ENCODE measurements at regions not wholly inside any gene's neighbourhood (a gene's known extent, or its start where the extent isn't known, plus 50 kb on each side); places are given as distances from the start of the nearest gene placed in this dataset.

GRCh38 chr7:63117-63480 is 129.3 kb upstream of the FAM20C start:
- H3K18ac ChIP-seq (ENCODE audit: extremely low read depth, low read length): no peak overlapping the region; the same call in 1 of the 2 replicates
- no peak overlapping the region for H3K14ac ChIP-seq (ENCODE audit: insufficient read length)
- no peak overlapping the region for H4K5ac ChIP-seq (ENCODE audit: insufficient read length, low read depth, low read length)
- H3K9ac ChIP-seq (replicated peaks in 1 of 4; ENCODE audit: extremely low read depth in 1 of 4, low read depth in 3 of 4, low read length in 3 of 4): 0 out of 7 replicates have a peak overlapping the region, but pooled peaks of 1 of the 4 experiments have one; percentile 1
- no peak overlapping the region for H3K23ac ChIP-seq (ENCODE audit: insufficient read length)
- no peak overlapping the region for H3K4me2 ChIP-seq (ENCODE audit: insufficient read depth in 1 of 2, low read depth in 2 of 2, low read length in 2 of 2)
- no peaks in the 10 kb centered on the region for H3K27me3 ChIP-seq (replicated peaks in 1 of 4; ENCODE audit: control insufficient read depth in 3 of 4, extremely low read depth in 1 of 4, insufficient read depth in 3 of 4, low read length in 3 of 4)
- no peak overlapping the region for H3K27ac ChIP-seq (ENCODE audit: low read depth, low read length)
- 96% methylated on average over 5 of the region's 5 CpGs; no CpG with 5 or more reads in 1 of the 2 experiments for WGBS, 2 experiments (ENCODE audit: extremely low coverage in 1 of 2, insufficient coverage in 1 of 2, insufficient read length in 1 of 2, insufficient replicate concordance in 2 of 2, low coverage in 1 of 2, low lambda C conversion rate in 2 of 2, missing lambda C conversion rate in 1 of 2)
- H2AFZ ChIP-seq (ENCODE audit: low read length): no peak overlapping the region
- H3K9me3 ChIP-seq (ENCODE audit: insufficient read depth in 2 of 2, low read depth in 1 of 2, low read length in 1 of 2): no peaks in the 10 kb centered on the region
- H3K36me3 ChIP-seq (ENCODE audit: control insufficient read depth in 2 of 4, insufficient read depth in 4 of 4, low read length in 3 of 4): no peaks in the 10 kb centered on the region
- H2BK15ac ChIP-seq (ENCODE audit: low read length): peak overlapping the region; percentile 72; the same call in 1 of the 2 replicates
- no peak overlapping the region for H2BK120ac ChIP-seq (replicated peaks; ENCODE audit: low read depth, low read length)
- ChIA-PET CTCF (ENCODE audit: partially characterized antibody) (interaction anchor here (0.9 to 5.7 kb wide), 15 partner anchors 8 to 203 kb away, joined by 3 to 30 read pairs (median 5); no protein-coding TSS in a partner anchor), POLR2A (ENCODE audit: partially characterized antibody) (interaction anchor here (1.1 kb wide), 1 partner anchor 25 kb away, joined by 3 read pairs; no protein-coding TSS in a partner anchor)
- H4K20me1 ChIP-seq (replicated peaks in 1 of 2; ENCODE audit: control insufficient read depth in 1 of 2, insufficient read depth in 2 of 2, low read length in 2 of 2): no peaks in the 10 kb centered on the region
- no peak overlapping the region for H3K56ac ChIP-seq (replicated peaks; ENCODE audit: insufficient read length, low read depth, low read length)
- H2BK5ac ChIP-seq (ENCODE audit: low read depth, low read length): no peak overlapping the region
- FAIRE-seq (no peak), DNase-seq (ENCODE audit: low read depth in 1 of 2, low spot score in 2 of 2) (no peak)
- no peak overlapping the region for H2BK20ac ChIP-seq (ENCODE audit: low read length)
- H3K4me1 ChIP-seq (replicated peaks in 1 of 4; ENCODE audit: control insufficient read depth in 3 of 4, insufficient read depth in 4 of 4, low read length in 3 of 4): peaks cover 0 to 13% (median 7%) of the 10 kb centered on the region in 4 experiments; a peak in 6 of 7 replicates
- no peaks in the 10 kb centered on the region for H3K79me1 ChIP-seq (ENCODE audit: low read depth, low read length)
- H2BK12ac ChIP-seq (ENCODE audit: low read depth, low read length): 0 out of 2 replicates have a peak overlapping the region, but pooled peaks have one; percentile 2
- H4K8ac ChIP-seq (ENCODE audit: extremely low read depth, insufficient read depth, low read length): no peak overlapping the region
- H3K23me2 ChIP-seq (ENCODE audit: low read depth, low read length): no peaks in the 10 kb centered on the region; the same call in 1 of the 2 replicates
- TF ChIP-seq RBBP5 (IDR thresholded peaks at IDR 0.05; ENCODE audit: borderline replicate concordance, low read depth, low read length): no peak
- no peak for TF ChIP-seq ATF3 (IDR thresholded peaks at IDR 0.05; ENCODE audit: insufficient read depth, low read depth, low read length)
- no peak for TF ChIP-seq ZNF274 (IDR thresholded peaks at IDR 0.05; ENCODE audit: borderline replicate concordance, extremely low read depth, low read length)
- TF ChIP-seq POLR2AphosphoS5 (IDR thresholded peaks at IDR 0.05; ENCODE audit: low read depth, low read length): no peak
- no peak for TF ChIP-seq SIRT6 (IDR thresholded peaks at IDR 0.05; ENCODE audit: low read length)
- peak overlapping the region; percentile 45; the same call in 1 of the 2 replicates for H2AK5ac ChIP-seq (ENCODE audit: low read depth, low read length)
- no peaks in the 10 kb centered on the region for H3K79me2 ChIP-seq (ENCODE audit: control insufficient read depth in 1 of 2, insufficient read depth in 2 of 2, low read length in 2 of 2)
- H3K4ac ChIP-seq (replicated peaks; ENCODE audit: insufficient read length, low read depth, low read length): no peak overlapping the region
- no peak overlapping the region for H3K4me3 ChIP-seq (ENCODE audit: extremely low read depth in 1 of 4, insufficient read depth in 2 of 4, low read depth in 3 of 4, low read length in 4 of 4)
- no peak overlapping the region for H4K91ac ChIP-seq (replicated peaks; ENCODE audit: insufficient read length, low read length)

All from H1 (cell line).